A549 (cell line): ENCODE measurements at regions not wholly inside any gene's neighbourhood (a gene's known extent, or its start where the extent isn't known, plus 50 kb on each side); places are given as distances from the start of the nearest gene placed in this dataset.

ENCODE experiments used
- ATAC-seq, 2 experiments: fragments of 200-7000 bp in 1 of 2; fragments of >200 bp in 1 of 2; cut with Nextera tagmentation in 1 of 2; cut with Tn5 transposase in 1 of 2; 3 replicates each; pipeline versions ENCODE4 v1.8.0 to v1.9.1; 2018 to 2020; ENCODE audit warnings: mild to moderate bottlenecking in 1 of 2, moderate library complexity in 1 of 2
- CTCF ChIA-PET: fragments of 300-600 bp; sonication (Branson Sonifier 250); formaldehyde crosslinking; extraction: SDS; loops from one replicate; lab custom pipeline; 2021; ENCODE audit warnings: antibody characterized with exemption, inconsistent platforms; lab: Yijun Ruan, JAX
- POLR2A ChIA-PET: fragments of 350-600 bp; formaldehyde crosslinking; extraction: SDS; loops from one replicate; lab custom pipeline; 2021; ENCODE audit warnings: antibody characterized with exemption, inconsistent platforms; lab: Yijun Ruan, JAX
- DNase-seq, 2 experiments: peaks; one replicate each; pipeline versions ENCODE4 v3.0.0 to v3.0.0-alpha.2; 2011 to 2016; ENCODE audit warnings: low read depth in 1 of 2, low spot score in 1 of 2
- FAIRE-seq: peaks from 2 replicates; lab custom pipeline; 2011; peaks lifted over from hg19 to GRCh38; lab: Jason Lieb, UNC
- H3K27ac ChIP-seq, 2 experiments: fragments of >200 bp; sonication (Bioruptor Twin); formaldehyde crosslinking; 3 replicates each; pipeline ENCODE4 v1.5.1; 2016 to 2017
- H3K4me1 ChIP-seq: fragments of >200 bp; sonication (Bioruptor Twin); formaldehyde crosslinking; 3 replicates; pipeline ENCODE4 v1.6.1; 2016
- H3K4me2 ChIP-seq: fragments of >200 bp; sonication (Bioruptor Twin); formaldehyde crosslinking; 3 replicates; pipeline ENCODE4 v1.6.1; 2016
- H3K4me3 ChIP-seq: fragments of >200 bp; sonication (Bioruptor Twin); formaldehyde crosslinking; 3 replicates; pipeline ENCODE4 v1.5.1; 2016
- H3K9me3 ChIP-seq: fragments of >200 bp; sonication (Bioruptor Twin); formaldehyde crosslinking; 3 replicates; pipeline ENCODE4 v1.6.1; 2016
- BHLHE40 ChIP-seq: IDR thresholded peaks from 2 replicates; pipeline ENCODE4 v1.6.1; 2012; ENCODE audit warnings: low read depth, low read length, inconsistent platforms
- CEBPB ChIP-seq, 2 experiments: fragments of >200 bp in 1 of 2; sonication (Bioruptor Twin) in 1 of 2; formaldehyde crosslinking in 1 of 2; IDR thresholded peaks; 2 replicates each; pipeline ENCODE4 v1.6.1; 2012 to 2016
- EHF ChIP-seq: fragments of 250-450 bp; sonication (Bioruptor Pico); IDR thresholded peaks from 2 replicates; pipeline ENCODE4 v1.5.0; 2020; ENCODE audit warnings: mild to moderate bottlenecking
- EHMT2 ChIP-seq: fragments of 200-600 bp; sonication (generic); IDR thresholded peaks from 2 replicates; pipeline ENCODE4 v1.6.1; 2016; ENCODE audit warnings: antibody characterized with exemption, low read depth, mild to moderate bottlenecking, moderate library complexity
- EP300 ChIP-seq, 2 experiments: fragments of >200 bp; sonication (Bioruptor Twin); formaldehyde crosslinking; IDR thresholded peaks; 2 replicates in 1 of 2; 3 replicates in 1 of 2; pipeline ENCODE4 v1.6.1; 2016 to 2017
- ESRRA ChIP-seq: fragments of 150-350 bp; IDR thresholded peaks from 2 replicates; pipeline ENCODE4 v1.6.1; 2014; ENCODE audit warnings: mild to moderate bottlenecking, low read length, borderline replicate concordance
- FOSB ChIP-seq: fragments of 250-450 bp; sonication (Bioruptor Pico); IDR thresholded peaks from 2 replicates; pipeline ENCODE4 v1.5.0; 2020; ENCODE audit warnings: mild to moderate bottlenecking, moderate library complexity
- GATA3 ChIP-seq: IDR thresholded peaks from 2 replicates; pipeline ENCODE4 v1.6.1; 2012; ENCODE audit warnings: borderline replicate concordance
- HOXB13 ChIP-seq: fragments of 250-450 bp; sonication (Bioruptor Pico); IDR thresholded peaks from 2 replicates; pipeline ENCODE4 v1.5.0; 2020; ENCODE audit warnings: low read depth, mild to moderate bottlenecking, moderate library complexity
- JUN ChIP-seq, 2 experiments: fragments of >200 bp; sonication (Bioruptor Twin); formaldehyde crosslinking; IDR thresholded peaks; 2 replicates in 1 of 2; 3 replicates in 1 of 2; pipeline ENCODE4 v1.6.1; 2016 to 2017
- MAFK ChIP-seq: fragments of 450-650 bp; IDR thresholded peaks from 2 replicates; pipeline ENCODE4 v1.6.1; 2014; ENCODE audit not compliant: partially characterized antibody
- POLR2AphosphoS2 ChIP-seq: conservative IDR thresholded peaks from 2 replicates; pipeline ENCODE4 v1.6.1; 2012; ENCODE audit warnings: low read length, improper control_type of control experiment, inconsistent platforms
- RARB ChIP-seq: fragments of 250-450 bp; sonication (Bioruptor Pico); IDR thresholded peaks from 2 replicates; pipeline ENCODE4 v1.8.0; 2021; ENCODE audit warnings: mild to moderate bottlenecking, moderate library complexity
- RFX5 ChIP-seq: fragments of 450-650 bp; IDR thresholded peaks from 2 replicates; pipeline ENCODE4 v1.7.1; 2014; ENCODE audit warnings: antibody characterized with exemption, mild to moderate bottlenecking, moderate library complexity
- TFCP2L1 ChIP-seq: fragments of 250-450 bp; sonication (Bioruptor Pico); IDR thresholded peaks from 2 replicates; pipeline ENCODE4 v1.5.0; 2021; ENCODE audit warnings: mild to moderate bottlenecking
- ZC3H11A ChIP-seq: fragments of 450-650 bp; IDR thresholded peaks from 2 replicates; pipeline ENCODE4 v1.6.1; 2014; ENCODE audit warnings: antibody characterized with exemption, mild to moderate bottlenecking
- ZSCAN20 ChIP-seq: fragments of 250-450 bp; sonication (Bioruptor Pico); IDR thresholded peaks from 2 replicates; pipeline ENCODE4 v1.8.0; 2022; ENCODE audit warnings: mild to moderate bottlenecking, moderate library complexity
- WGBS: methylation state at CpG from one replicate; pipeline ENCODE4 v1.1.6; 2017; ENCODE audit errors: missing lambda C conversion rate; 5-methylcytosine and 5-hydroxymethylcytosine counted together
- TF ChIP-seq, protein P1 (sequence below): fragments of 200-600 bp; sonication (generic); IDR thresholded peaks from 2 replicates; pipeline ENCODE4 v1.6.1; 2016; ENCODE audit warnings: antibody characterized with exemption, mild to moderate bottlenecking, moderate library complexity
- TF ChIP-seq, protein P2 (sequence below): IDR thresholded peaks from 2 replicates; pipeline ENCODE4 v1.6.1; 2012
- TF ChIP-seq, protein P3 (sequence below): IDR thresholded peaks from 2 replicates; pipeline ENCODE4 v1.6.1; 2012
- TF ChIP-seq, protein P4 (sequence below): fragments of >200 bp; sonication (Bioruptor Twin); formaldehyde crosslinking; IDR thresholded peaks from 2 replicates; pipeline ENCODE4 v1.6.1; 2016
- TF ChIP-seq, protein P5 (sequence below): IDR thresholded peaks from 2 replicates; pipeline ENCODE4 v1.6.1; 2012; ENCODE audit warnings: low read depth, borderline replicate concordance

DNA sequence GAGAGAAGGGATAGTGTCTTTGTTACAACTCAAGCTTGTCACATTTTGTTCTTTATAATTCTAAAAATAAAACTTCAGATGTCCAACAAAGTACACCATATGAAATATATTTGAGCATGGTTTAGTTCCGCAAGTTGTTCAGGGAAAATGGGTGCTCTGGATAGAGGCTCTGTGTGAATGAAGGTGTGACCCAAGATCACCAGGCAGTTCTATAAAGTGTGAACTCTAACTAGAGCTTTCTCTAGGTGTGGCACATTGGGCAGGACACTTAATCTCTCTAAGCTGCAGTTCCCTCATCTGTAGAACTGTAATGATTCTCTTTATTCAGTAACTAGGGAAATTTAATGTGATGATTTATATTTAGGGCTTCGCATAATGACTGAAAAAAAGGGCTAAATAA is 139.3 kb downstream of the BCHE start:
- POLR2A ChIA-PET = no interaction called here
- no peak for FAIRE-seq
- WGBS = 71% methylated on average over 2 of the region's 2 CpGs

DNA sequence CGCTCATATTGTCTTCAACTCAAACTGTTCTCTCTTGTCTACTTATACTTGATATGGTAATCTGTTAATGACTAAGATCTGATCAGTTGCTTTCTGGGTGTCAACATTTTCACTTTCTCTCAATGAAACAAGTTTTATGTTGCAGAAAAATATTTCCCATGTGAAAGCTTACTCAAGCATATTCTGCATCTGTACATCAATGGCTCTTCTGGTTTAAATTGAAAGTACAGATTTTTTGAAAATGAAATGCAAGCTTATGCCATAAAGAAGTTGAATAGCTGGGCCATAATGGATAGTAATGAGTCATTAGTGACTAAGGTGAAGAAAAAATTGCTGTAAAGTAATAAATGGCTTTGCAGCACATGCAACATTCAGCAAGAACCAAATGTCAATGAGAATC is 140.7 kb downstream of the BCHE start:
- Histone ChIP-seq H3K27ac (no peak overlapping the region), H3K4me1 (no peaks in the 10 kb centered on the region), H3K4me3 (no peak overlapping the region), H3K9me3 (no peaks in the 10 kb centered on the region), H3K4me2 (no peak overlapping the region)
- no peak for TF ChIP-seq POLR2AphosphoS2
- TF ChIP-seq EP300 (IDR thresholded peaks at IDR 0.05) = no peak
- TF ChIP-seq MAFK = no peak
- TF ChIP-seq FOSB = no peak
- no peak for TF ChIP-seq ZSCAN20 (CRISPR knock-in tag)
- TF ChIP-seq ESRRA = no peak
- FAIRE-seq (no peak), DNase-seq (no peak), ATAC-seq (no peak)
- ChIA-PET CTCF (no interaction called here), POLR2A (no interaction called here)
- WGBS = 68% methylated on average over 1 of the region's 1 CpG

More for the DNA sequence above, 139.3 kb downstream of the BCHE start:
- H3K4me1 ChIP-seq = no peaks in the 10 kb centered on the region
- H3K27ac ChIP-seq = no peak overlapping the region
- H3K9me3 ChIP-seq = no peaks in the 10 kb centered on the region
- H3K4me3 ChIP-seq = no peak overlapping the region
- no peak for DNase-seq
- ATAC-seq = no peak
- CTCF ChIA-PET = no interaction called here
- TF ChIP-seq, protein P1, sequence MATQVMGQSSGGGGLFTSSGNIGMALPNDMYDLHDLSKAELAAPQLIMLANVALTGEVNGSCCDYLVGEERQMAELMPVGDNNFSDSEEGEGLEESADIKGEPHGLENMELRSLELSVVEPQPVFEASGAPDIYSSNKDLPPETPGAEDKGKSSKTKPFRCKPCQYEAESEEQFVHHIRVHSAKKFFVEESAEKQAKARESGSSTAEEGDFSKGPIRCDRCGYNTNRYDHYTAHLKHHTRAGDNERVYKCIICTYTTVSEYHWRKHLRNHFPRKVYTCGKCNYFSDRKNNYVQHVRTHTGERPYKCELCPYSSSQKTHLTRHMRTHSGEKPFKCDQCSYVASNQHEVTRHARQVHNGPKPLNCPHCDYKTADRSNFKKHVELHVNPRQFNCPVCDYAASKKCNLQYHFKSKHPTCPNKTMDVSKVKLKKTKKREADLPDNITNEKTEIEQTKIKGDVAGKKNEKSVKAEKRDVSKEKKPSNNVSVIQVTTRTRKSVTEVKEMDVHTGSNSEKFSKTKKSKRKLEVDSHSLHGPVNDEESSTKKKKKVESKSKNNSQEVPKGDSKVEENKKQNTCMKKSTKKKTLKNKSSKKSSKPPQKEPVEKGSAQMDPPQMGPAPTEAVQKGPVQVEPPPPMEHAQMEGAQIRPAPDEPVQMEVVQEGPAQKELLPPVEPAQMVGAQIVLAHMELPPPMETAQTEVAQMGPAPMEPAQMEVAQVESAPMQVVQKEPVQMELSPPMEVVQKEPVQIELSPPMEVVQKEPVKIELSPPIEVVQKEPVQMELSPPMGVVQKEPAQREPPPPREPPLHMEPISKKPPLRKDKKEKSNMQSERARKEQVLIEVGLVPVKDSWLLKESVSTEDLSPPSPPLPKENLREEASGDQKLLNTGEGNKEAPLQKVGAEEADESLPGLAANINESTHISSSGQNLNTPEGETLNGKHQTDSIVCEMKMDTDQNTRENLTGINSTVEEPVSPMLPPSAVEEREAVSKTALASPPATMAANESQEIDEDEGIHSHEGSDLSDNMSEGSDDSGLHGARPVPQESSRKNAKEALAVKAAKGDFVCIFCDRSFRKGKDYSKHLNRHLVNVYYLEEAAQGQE = no peak
- no peak for TF ChIP-seq GATA3
- TF ChIP-seq ZC3H11A = no peak
- no peak overlapping the region for H3K4me2 ChIP-seq

DNA sequence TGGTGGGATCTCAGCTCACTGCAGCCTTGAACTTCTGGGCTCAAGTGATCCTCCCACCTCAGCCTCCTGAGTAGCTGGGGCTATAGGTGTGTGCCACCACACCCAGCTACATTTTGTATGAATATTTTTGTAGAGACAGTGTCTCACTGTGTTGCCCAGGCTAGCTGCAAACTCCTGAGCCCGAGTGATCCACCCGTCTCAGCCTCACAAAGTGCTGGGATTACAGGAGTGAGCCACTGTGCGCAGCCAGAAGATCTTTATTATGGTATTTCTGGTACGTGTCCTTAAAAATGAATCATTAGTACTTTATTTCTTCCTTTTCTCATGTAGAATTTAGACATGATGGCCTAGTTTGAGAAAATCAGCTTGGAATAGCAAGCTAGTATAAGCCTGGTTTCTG is 153.3 kb downstream of the BCHE start:
- POLR2A ChIA-PET = no interaction called here
- ATAC-seq (no peak), DNase-seq (no peak), FAIRE-seq (no peak)
- no peak overlapping the region for H3K27ac ChIP-seq
- H3K4me2 ChIP-seq = peak overlapping the region; percentile 57
- 55% methylated on average over 4 of the region's 4 CpGs for WGBS
- TF ChIP-seq CEBPB (IDR thresholded peaks at IDR 0.05) (no peak), RARB (CRISPR knock-in tag) (no peak), HOXB13 (CRISPR knock-in tag) (no peak), JUN (IDR thresholded peaks at IDR 0.05) (no peak), RFX5 (no peak), BHLHE40 (no peak), EHMT2 (no peak), EHF (CRISPR knock-in tag) (no peak), TFCP2L1 (CRISPR knock-in tag) (no peak)
- TF ChIP-seq, protein P2, sequence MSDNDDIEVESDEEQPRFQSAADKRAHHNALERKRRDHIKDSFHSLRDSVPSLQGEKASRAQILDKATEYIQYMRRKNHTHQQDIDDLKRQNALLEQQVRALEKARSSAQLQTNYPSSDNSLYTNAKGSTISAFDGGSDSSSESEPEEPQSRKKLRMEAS = no peak
- TF ChIP-seq, protein P3, sequence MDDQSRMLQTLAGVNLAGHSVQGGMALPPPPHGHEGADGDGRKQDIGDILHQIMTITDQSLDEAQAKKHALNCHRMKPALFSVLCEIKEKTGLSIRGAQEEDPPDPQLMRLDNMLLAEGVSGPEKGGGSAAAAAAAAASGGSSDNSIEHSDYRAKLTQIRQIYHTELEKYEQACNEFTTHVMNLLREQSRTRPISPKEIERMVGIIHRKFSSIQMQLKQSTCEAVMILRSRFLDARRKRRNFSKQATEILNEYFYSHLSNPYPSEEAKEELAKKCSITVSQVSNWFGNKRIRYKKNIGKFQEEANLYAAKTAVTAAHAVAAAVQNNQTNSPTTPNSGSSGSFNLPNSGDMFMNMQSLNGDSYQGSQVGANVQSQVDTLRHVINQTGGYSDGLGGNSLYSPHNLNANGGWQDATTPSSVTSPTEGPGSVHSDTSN = no peak
- TF ChIP-seq, protein P4, sequence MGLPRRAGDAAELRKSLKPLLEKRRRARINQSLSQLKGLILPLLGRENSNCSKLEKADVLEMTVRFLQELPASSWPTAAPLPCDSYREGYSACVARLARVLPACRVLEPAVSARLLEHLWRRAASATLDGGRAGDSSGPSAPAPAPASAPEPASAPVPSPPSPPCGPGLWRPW = no peak
- TF ChIP-seq, protein P5, sequence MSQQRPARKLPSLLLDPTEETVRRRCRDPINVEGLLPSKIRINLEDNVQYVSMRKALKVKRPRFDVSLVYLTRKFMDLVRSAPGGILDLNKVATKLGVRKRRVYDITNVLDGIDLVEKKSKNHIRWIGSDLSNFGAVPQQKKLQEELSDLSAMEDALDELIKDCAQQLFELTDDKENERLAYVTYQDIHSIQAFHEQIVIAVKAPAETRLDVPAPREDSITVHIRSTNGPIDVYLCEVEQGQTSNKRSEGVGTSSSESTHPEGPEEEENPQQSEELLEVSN = no peak
- CTCF ChIA-PET = no interaction called here
- no peaks in the 10 kb centered on the region for H3K9me3 ChIP-seq
- no peaks in the 10 kb centered on the region for H3K4me1 ChIP-seq
- H3K4me3 ChIP-seq = no peak overlapping the region
